GM23338 (cell line): ENCODE measurements at regions not wholly inside any gene's neighbourhood (a gene's known extent, or its start where the extent isn't known, plus 50 kb on each side); places are given as distances from the start of the nearest gene placed in this dataset.

ENCODE experiments used
- ATAC-seq: fragments of 200-7000 bp; cut with Tn5 transposase; 3 replicates; pipeline ENCODE4 v1.9.1; 2020
- DNase-seq: peaks from one replicate; pipeline ENCODE4 v3.0.0-alpha.2; 2015; ENCODE audit warnings: low spot score
- H2AFZ ChIP-seq: fragments of 200-600 bp; sonication (generic); 2 replicates; pipeline ENCODE4 v1.8.0; 2016; ENCODE audit warnings: antibody characterized with exemption, mild to moderate bottlenecking, moderate library complexity
- H3F3A ChIP-seq: fragments of 200-600 bp; sonication (generic); replicated peaks from 2 replicates; pipeline ENCODE4 v1.8.0; 2017; ENCODE audit warnings: antibody characterized with exemption, mixed run types, low read depth
- H3K27ac ChIP-seq: fragments of 200-600 bp; sonication (generic); 2 replicates; pipeline ENCODE4 v1.6.1; 2016; ENCODE audit warnings: low read depth
- H3K27me3 ChIP-seq: fragments of 200-600 bp; sonication (generic); 2 replicates; pipeline ENCODE4 v1.8.0; 2016; ENCODE audit warnings: mild to moderate bottlenecking, mixed run types, moderate library complexity; ENCODE audit not compliant: insufficient read depth
- H3K36me3 ChIP-seq: fragments of 200-600 bp; sonication (generic); 2 replicates; pipeline ENCODE4 v1.8.0; 2016; ENCODE audit warnings: mild to moderate bottlenecking; ENCODE audit not compliant: insufficient read depth
- H3K4me1 ChIP-seq: fragments of 200-600 bp; sonication (generic); 2 replicates; pipeline ENCODE4 v1.8.0; 2016; ENCODE audit warnings: mild to moderate bottlenecking, moderate library complexity; ENCODE audit not compliant: insufficient read depth
- H3K4me2 ChIP-seq: fragments of 200-600 bp; sonication (generic); 2 replicates; pipeline ENCODE4 v1.7.1; 2017; ENCODE audit warnings: mixed run types
- H3K4me3 ChIP-seq: fragments of 200-600 bp; sonication (generic); 2 replicates; pipeline ENCODE4 v1.6.1; 2016; ENCODE audit warnings: mixed run types
- H3K79me2 ChIP-seq: fragments of 200-600 bp; sonication (generic); replicated peaks from 2 replicates; pipeline ENCODE4 v1.8.0; 2017; ENCODE audit warnings: mild to moderate bottlenecking; ENCODE audit not compliant: insufficient read depth
- H3K9me2 ChIP-seq: fragments of 200-600 bp; sonication (generic); 2 replicates; pipeline ENCODE4 v1.8.0; 2017; ENCODE audit not compliant: insufficient read depth
- H4K20me1 ChIP-seq: fragments of 200-600 bp; sonication (generic); replicated peaks from 2 replicates; pipeline ENCODE4 v1.8.0; 2017; ENCODE audit warnings: mild to moderate bottlenecking; ENCODE audit not compliant: insufficient read depth
- H3K27ac Mint-ChIP-seq: 2 replicates; pipeline ENCODE4 v1.8.0; 2020; ENCODE audit warnings: inconsistent platforms, mild to moderate bottlenecking, moderate library complexity, mixed read lengths
- H3K27me3 Mint-ChIP-seq: 3 replicates; pipeline ENCODE4 v1.8.0; 2022; ENCODE audit warnings: low read depth, mild to moderate bottlenecking, moderate library complexity, mixed read lengths, inconsistent platforms; ENCODE audit not compliant: insufficient read depth, poor library complexity
- H3K36me3 Mint-ChIP-seq: 3 replicates; pipeline ENCODE4 v1.8.0; 2021; ENCODE audit warnings: low read depth, mild to moderate bottlenecking, inconsistent platforms, moderate library complexity, mixed read lengths
- H3K4me1 Mint-ChIP-seq: 3 replicates; pipeline ENCODE4 v1.8.0; 2020; ENCODE audit warnings: mild to moderate bottlenecking, inconsistent platforms, mixed read lengths
- H3K4me3 Mint-ChIP-seq: 3 replicates; pipeline ENCODE4 v1.8.0; 2021; ENCODE audit warnings: moderate library complexity, mild to moderate bottlenecking, inconsistent platforms, mixed read lengths
- H3K9me3 Mint-ChIP-seq: 3 replicates; pipeline ENCODE4 v1.8.0; 2020; ENCODE audit warnings: moderate library complexity, mild to moderate bottlenecking, inconsistent platforms, mixed read lengths
- CREB1 ChIP-seq: fragments of 250-450 bp; sonication (Bioruptor Pico); IDR thresholded peaks from 2 replicates; pipeline ENCODE4 v1.5.0; 2020; ENCODE audit warnings: low read depth, mild to moderate bottlenecking, moderate library complexity
- EZH2 ChIP-seq: fragments of 200-600 bp; sonication (generic); IDR thresholded peaks from one replicate; pipeline ENCODE4 v1.8.0; 2017; ENCODE audit warnings: antibody characterized with exemption, mild to moderate bottlenecking, low read depth; ENCODE audit not compliant: unreplicated experiment
- JUNB ChIP-seq: IDR thresholded peaks from one replicate; pipeline ENCODE4 v1.6.1; 2016; ENCODE audit warnings: antibody characterized with exemption; ENCODE audit not compliant: unreplicated experiment
- POLR2AphosphoS5 ChIP-seq: IDR thresholded peaks from 2 replicates; pipeline ENCODE4 v1.6.1; 2016; ENCODE audit warnings: antibody characterized with exemption, low read depth
- ZNF114 ChIP-seq: fragments of 250-450 bp; sonication (Bioruptor Pico); IDR thresholded peaks from 2 replicates; pipeline ENCODE4 v1.5.0; 2020; ENCODE audit warnings: mild to moderate bottlenecking, moderate library complexity
- ZNF331 ChIP-seq: fragments of 250-450 bp; sonication (Bioruptor Pico); IDR thresholded peaks from 2 replicates; pipeline ENCODE4 v1.5.0; 2020; ENCODE audit warnings: low read depth, mild to moderate bottlenecking, moderate library complexity
- TF ChIP-seq, protein P1 (sequence below): fragments of 250-450 bp; sonication (Bioruptor Pico); IDR thresholded peaks from 2 replicates; pipeline ENCODE4 v1.5.0; 2020; ENCODE audit warnings: mild to moderate bottlenecking, moderate library complexity
- TF ChIP-seq, protein P2 (sequence below), 2 experiments: fragments of 200-600 bp in 1 of 2; sonication (generic) in 1 of 2; conservative IDR thresholded peaks; 2 replicates each; pipeline versions ENCODE4 v1.5.1 to v1.6.1; 2016 to 2017; ENCODE audit warnings: antibody characterized with exemption in 2 of 2, low read depth in 2 of 2, mild to moderate bottlenecking in 2 of 2, moderate library complexity in 1 of 2
- TF ChIP-seq, protein P3 (sequence below): IDR thresholded peaks from 2 replicates; pipeline ENCODE4 v1.6.1; 2016; ENCODE audit warnings: antibody characterized with exemption
- TF ChIP-seq, protein P4 (sequence below): IDR thresholded peaks from one replicate; pipeline ENCODE4 v1.6.1; 2018; ENCODE audit warnings: antibody characterized with exemption; ENCODE audit not compliant: unreplicated experiment

DNA sequence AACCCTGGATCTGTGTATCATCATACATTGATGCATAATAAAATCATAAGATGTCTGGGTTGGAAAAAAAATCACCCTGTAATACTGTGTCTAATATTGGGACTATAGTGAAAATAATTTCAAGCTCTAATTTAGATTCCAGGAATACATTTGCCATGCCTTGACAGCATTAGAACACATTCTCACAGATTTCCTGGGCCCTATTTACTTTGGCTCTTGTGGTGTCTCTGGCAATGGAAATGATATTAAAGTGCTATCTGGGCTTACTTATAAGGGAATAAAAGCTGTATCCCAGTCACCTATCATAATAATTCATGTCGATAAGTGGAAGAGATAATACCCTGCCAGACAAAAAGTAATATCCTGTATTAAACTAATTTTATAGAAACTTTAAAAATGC lies 472.0 kb downstream of the ZPLD1 start (continued):
- TF ChIP-seq, protein P1, sequence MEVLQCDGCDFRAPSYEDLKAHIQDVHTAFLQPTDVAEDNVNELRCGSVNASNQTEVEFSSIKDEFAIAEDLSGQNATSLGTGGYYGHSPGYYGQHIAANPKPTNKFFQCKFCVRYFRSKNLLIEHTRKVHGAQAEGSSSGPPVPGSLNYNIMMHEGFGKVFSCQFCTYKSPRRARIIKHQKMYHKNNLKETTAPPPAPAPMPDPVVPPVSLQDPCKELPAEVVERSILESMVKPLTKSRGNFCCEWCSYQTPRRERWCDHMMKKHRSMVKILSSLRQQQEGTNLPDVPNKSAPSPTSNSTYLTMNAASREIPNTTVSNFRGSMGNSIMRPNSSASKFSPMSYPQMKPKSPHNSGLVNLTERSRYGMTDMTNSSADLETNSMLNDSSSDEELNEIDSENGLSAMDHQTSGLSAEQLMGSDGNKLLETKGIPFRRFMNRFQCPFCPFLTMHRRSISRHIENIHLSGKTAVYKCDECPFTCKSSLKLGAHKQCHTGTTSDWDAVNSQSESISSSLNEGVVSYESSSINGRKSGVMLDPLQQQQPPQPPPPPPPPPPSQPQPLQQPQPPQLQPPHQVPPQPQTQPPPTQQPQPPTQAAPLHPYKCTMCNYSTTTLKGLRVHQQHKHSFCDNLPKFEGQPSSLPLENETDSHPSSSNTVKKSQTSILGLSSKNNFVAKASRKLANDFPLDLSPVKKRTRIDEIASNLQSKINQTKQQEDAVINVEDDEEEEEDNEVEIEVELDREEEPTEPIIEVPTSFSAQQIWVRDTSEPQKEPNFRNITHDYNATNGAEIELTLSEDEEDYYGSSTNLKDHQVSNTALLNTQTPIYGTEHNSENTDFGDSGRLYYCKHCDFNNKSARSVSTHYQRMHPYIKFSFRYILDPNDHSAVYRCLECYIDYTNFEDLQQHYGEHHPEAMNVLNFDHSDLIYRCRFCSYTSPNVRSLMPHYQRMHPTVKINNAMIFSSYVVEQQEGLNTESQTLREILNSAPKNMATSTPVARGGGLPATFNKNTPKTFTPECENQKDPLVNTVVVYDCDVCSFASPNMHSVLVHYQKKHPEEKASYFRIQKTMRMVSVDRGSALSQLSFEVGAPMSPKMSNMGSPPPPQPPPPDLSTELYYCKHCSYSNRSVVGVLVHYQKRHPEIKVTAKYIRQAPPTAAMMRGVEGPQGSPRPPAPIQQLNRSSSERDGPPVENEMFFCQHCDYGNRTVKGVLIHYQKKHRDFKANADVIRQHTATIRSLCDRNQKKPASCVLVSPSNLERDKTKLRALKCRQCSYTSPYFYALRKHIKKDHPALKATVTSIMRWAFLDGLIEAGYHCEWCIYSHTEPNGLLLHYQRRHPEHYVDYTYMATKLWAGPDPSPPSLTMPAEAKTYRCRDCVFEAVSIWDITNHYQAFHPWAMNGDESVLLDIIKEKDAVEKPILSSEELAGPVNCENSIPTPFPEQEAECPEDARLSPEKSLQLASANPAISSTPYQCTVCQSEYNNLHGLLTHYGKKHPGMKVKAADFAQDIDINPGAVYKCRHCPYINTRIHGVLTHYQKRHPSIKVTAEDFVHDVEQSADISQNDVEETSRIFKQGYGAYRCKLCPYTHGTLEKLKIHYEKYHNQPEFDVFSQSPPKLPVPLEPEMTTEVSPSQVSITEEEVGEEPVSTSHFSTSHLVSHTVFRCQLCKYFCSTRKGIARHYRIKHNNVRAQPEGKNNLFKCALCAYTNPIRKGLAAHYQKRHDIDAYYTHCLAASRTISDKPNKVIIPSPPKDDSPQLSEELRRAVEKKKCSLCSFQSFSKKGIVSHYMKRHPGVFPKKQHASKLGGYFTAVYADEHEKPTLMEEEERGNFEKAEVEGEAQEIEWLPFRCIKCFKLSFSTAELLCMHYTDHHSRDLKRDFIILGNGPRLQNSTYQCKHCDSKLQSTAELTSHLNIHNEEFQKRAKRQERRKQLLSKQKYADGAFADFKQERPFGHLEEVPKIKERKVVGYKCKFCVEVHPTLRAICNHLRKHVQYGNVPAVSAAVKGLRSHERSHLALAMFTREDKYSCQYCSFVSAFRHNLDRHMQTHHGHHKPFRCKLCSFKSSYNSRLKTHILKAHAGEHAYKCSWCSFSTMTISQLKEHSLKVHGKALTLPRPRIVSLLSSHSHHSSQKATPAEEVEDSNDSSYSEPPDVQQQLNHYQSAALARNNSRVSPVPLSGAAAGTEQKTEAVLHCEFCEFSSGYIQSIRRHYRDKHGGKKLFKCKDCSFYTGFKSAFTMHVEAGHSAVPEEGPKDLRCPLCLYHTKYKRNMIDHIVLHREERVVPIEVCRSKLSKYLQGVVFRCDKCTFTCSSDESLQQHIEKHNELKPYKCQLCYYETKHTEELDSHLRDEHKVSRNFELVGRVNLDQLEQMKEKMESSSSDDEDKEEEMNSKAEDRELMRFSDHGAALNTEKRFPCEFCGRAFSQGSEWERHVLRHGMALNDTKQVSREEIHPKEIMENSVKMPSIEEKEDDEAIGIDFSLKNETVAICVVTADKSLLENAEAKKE (CRISPR knock-in tag): no peak
- TF ChIP-seq POLR2AphosphoS5 (no peak), ZNF331 (no peak)

DNA sequence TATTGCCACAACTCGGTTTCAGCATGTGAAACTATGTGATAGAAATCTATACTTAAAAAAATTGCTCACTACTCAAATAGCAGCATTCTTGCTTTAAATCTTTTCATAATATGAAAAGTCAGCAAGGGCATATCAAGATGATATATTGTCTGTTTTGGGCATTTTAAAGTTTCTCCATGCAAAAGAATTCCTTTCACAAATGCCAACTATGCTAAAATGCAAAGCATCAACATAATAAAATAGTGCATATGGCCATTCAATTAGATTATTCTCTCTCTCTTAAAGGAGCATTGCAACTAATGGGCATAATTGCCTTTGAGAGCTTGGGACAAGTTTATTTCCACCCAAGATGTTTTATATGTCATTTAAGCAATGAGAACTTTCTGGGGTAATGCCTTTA lies 475.1 kb downstream of the ZPLD1 start:
- DNase-seq (no peak), ATAC-seq (no peak)
- Histone ChIP-seq H3K27ac (no peak overlapping the region), H3K4me2 (peak overlapping the region; percentile 47; the same call in 1 of the 2 replicates), H3K79me2 (no peaks in the 10 kb centered on the region), H4K20me1 (no peaks in the 10 kb centered on the region), H3K9me2 (no peaks in the 10 kb centered on the region), H3K4me3 (no peak overlapping the region), H3K27me3 (no peaks in the 10 kb centered on the region), H3K36me3 (no peaks in the 10 kb centered on the region), H3F3A (no peaks in the 10 kb centered on the region), H2AFZ (no peak overlapping the region), H3K4me1 (peaks cover 20% of the 10 kb centered on the region)
- Mint-ChIP-seq H3K4me1 (peaks cover 19% of the 10 kb centered on the region), H3K27ac (peak overlapping the region; percentile 48; the same call in 1 of the 2 replicates), H3K9me3 (no peaks in the 10 kb centered on the region), H3K4me3 (no peak overlapping the region), H3K27me3 (peaks cover 1% of the 10 kb centered on the region), H3K36me3 (no peaks in the 10 kb centered on the region)
- TF ChIP-seq, protein P2, sequence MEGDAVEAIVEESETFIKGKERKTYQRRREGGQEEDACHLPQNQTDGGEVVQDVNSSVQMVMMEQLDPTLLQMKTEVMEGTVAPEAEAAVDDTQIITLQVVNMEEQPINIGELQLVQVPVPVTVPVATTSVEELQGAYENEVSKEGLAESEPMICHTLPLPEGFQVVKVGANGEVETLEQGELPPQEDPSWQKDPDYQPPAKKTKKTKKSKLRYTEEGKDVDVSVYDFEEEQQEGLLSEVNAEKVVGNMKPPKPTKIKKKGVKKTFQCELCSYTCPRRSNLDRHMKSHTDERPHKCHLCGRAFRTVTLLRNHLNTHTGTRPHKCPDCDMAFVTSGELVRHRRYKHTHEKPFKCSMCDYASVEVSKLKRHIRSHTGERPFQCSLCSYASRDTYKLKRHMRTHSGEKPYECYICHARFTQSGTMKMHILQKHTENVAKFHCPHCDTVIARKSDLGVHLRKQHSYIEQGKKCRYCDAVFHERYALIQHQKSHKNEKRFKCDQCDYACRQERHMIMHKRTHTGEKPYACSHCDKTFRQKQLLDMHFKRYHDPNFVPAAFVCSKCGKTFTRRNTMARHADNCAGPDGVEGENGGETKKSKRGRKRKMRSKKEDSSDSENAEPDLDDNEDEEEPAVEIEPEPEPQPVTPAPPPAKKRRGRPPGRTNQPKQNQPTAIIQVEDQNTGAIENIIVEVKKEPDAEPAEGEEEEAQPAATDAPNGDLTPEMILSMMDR (conservative IDR thresholded peaks at IDR 0.05; ENCODE audit: low read depth in 2 of 2): no peak
- TF ChIP-seq, protein P3, sequence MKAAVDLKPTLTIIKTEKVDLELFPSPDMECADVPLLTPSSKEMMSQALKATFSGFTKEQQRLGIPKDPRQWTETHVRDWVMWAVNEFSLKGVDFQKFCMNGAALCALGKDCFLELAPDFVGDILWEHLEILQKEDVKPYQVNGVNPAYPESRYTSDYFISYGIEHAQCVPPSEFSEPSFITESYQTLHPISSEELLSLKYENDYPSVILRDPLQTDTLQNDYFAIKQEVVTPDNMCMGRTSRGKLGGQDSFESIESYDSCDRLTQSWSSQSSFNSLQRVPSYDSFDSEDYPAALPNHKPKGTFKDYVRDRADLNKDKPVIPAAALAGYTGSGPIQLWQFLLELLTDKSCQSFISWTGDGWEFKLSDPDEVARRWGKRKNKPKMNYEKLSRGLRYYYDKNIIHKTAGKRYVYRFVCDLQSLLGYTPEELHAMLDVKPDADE: no peak
- TF ChIP-seq ZNF331 (no peak), POLR2AphosphoS5 (no peak), CREB1 (CRISPR knock-in tag) (no peak), EZH2 (no peak), ZNF114 (CRISPR knock-in tag) (no peak), JUNB (no peak)
- TF ChIP-seq, protein P4, sequence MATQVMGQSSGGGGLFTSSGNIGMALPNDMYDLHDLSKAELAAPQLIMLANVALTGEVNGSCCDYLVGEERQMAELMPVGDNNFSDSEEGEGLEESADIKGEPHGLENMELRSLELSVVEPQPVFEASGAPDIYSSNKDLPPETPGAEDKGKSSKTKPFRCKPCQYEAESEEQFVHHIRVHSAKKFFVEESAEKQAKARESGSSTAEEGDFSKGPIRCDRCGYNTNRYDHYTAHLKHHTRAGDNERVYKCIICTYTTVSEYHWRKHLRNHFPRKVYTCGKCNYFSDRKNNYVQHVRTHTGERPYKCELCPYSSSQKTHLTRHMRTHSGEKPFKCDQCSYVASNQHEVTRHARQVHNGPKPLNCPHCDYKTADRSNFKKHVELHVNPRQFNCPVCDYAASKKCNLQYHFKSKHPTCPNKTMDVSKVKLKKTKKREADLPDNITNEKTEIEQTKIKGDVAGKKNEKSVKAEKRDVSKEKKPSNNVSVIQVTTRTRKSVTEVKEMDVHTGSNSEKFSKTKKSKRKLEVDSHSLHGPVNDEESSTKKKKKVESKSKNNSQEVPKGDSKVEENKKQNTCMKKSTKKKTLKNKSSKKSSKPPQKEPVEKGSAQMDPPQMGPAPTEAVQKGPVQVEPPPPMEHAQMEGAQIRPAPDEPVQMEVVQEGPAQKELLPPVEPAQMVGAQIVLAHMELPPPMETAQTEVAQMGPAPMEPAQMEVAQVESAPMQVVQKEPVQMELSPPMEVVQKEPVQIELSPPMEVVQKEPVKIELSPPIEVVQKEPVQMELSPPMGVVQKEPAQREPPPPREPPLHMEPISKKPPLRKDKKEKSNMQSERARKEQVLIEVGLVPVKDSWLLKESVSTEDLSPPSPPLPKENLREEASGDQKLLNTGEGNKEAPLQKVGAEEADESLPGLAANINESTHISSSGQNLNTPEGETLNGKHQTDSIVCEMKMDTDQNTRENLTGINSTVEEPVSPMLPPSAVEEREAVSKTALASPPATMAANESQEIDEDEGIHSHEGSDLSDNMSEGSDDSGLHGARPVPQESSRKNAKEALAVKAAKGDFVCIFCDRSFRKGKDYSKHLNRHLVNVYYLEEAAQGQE: no peak
